Lower lobe of right lung (tissue), 2 donors: ENCODE measurements at regions not wholly inside any gene's neighbourhood (a gene's known extent, or its start where the extent isn't known, plus 50 kb on each side); places are given as distances from the start of the nearest gene placed in this dataset.
A peak's percentile ranks its signal among the peaks of the same experiment; 100 is the strongest.

Experiments used
- ATAC-seq, 2 donors: fragments of 200-7000 bp; cut with Tn5 transposase; one replicate each; pipeline ENCODE4 v1.9.1; 2020 to 2022; ENCODE audit warnings: mild to moderate bottlenecking in 2 of 2, moderate library complexity in 2 of 2
- DNase-seq: peaks from one replicate; pipeline ENCODE4 v3.0.0-alpha.2; 2020
- H3K27ac ChIP-seq: fragments of 200-600 bp; one replicate; pipeline ENCODE4 v1.8.0; 2022
- H3K27me3 ChIP-seq: fragments of 200-600 bp; one replicate; pipeline ENCODE4 v1.8.0; 2022; ENCODE audit warnings: low read depth
- H3K36me3 ChIP-seq: fragments of 200-600 bp; one replicate; pipeline ENCODE4 v1.8.0; 2022; ENCODE audit warnings: mild to moderate bottlenecking
- H3K4me1 ChIP-seq: fragments of 200-600 bp; one replicate; pipeline ENCODE4 v1.8.0; 2022
- H3K4me3 ChIP-seq: fragments of 200-600 bp; one replicate; pipeline ENCODE4 v1.8.0; 2022; ENCODE audit warnings: mild to moderate bottlenecking
- H3K9me3 ChIP-seq: fragments of 200-600 bp; one replicate; pipeline ENCODE4 v1.8.0; 2022
- intact Hi-C: fragments of 100-400 bp; cut with DNase I; formaldehyde crosslinking; loops from one replicate; pipeline ENCODE4 v1.11.0; 2022
- TF ChIP-seq, protein P1 (sequence below): fragments of 200-600 bp; IDR thresholded peaks from one replicate; pipeline ENCODE4 v1.8.0; 2022; ENCODE audit warnings: antibody characterized with exemption, mild to moderate bottlenecking
- donor health status: DM: no; HTN: yes; CAD: no; lungs with severe emphysema.

DNA sequence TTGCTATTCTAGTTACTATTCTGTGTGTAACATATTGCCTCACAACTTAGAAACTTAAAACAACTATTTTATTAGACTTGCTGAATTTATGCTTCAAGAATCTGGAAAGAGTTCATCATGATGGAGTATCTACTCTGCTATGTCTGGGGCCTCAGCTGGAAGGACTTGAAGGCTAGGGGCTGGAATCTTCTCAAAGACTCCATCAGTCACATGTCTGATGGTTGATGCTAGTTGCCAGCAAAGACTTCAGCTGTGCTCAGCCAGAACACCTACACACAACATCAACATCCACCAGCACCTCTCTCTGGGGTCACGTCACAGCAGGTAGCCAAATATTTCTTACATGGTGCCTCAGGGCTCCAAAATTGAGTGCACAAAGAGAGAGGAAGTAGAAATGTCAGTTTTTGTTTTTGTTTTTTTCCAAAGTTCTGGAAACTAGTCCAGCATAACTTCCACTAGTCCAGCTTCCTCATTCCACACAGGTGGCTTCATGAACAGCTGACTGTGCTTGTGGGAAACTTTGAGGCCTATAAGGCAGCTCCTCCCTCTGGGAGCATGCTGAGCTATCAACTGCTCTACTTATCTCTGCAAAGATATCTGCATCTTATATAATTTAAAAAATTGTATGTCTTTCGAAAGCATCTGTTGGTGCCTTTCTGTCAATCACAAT lies 325.4 kb upstream of the AGTR1 start:
- DNase-seq (no peak), ATAC-seq (no peak)
- no peaks in the 10 kb centered on the region for H3K27me3 ChIP-seq
- no peaks in the 10 kb centered on the region for H3K36me3 ChIP-seq
- H3K9me3 ChIP-seq: no peaks in the 10 kb centered on the region
- TF ChIP-seq, protein P1, sequence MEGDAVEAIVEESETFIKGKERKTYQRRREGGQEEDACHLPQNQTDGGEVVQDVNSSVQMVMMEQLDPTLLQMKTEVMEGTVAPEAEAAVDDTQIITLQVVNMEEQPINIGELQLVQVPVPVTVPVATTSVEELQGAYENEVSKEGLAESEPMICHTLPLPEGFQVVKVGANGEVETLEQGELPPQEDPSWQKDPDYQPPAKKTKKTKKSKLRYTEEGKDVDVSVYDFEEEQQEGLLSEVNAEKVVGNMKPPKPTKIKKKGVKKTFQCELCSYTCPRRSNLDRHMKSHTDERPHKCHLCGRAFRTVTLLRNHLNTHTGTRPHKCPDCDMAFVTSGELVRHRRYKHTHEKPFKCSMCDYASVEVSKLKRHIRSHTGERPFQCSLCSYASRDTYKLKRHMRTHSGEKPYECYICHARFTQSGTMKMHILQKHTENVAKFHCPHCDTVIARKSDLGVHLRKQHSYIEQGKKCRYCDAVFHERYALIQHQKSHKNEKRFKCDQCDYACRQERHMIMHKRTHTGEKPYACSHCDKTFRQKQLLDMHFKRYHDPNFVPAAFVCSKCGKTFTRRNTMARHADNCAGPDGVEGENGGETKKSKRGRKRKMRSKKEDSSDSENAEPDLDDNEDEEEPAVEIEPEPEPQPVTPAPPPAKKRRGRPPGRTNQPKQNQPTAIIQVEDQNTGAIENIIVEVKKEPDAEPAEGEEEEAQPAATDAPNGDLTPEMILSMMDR: no peak
- no peaks in the 10 kb centered on the region for H3K4me1 ChIP-seq
- no peak overlapping the region for H3K27ac ChIP-seq
- intact Hi-C loops: no loop called here
- no peak overlapping the region for H3K4me3 ChIP-seq

DNA sequence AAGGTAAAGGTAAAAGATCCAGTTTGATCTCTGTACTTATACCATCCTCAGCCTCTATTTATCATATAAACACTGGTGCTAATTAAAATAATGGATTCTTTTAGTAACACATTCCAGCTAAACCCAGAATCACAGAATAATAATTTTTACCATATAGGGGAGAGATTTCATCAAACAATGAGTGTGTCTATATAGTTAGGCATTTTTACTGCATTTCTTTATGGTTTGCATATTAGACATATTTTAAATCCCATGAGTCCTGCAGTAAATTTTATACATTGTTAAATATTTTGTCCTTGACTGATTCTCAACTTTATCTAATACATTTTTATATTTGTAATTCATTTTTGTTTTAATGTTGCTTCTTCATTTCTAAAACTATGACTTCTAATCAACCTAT lies 323.7 kb upstream of the AGTR1 start:
- no peaks in the 10 kb centered on the region for H3K27me3 ChIP-seq
- no peak for ATAC-seq
- H3K36me3 ChIP-seq: no peaks in the 10 kb centered on the region
- no peaks in the 10 kb centered on the region for H3K9me3 ChIP-seq
- no peak for DNase-seq
- intact Hi-C loops: no loop called here
- H3K27ac ChIP-seq: no peak overlapping the region
- TF ChIP-seq, protein P1: no peak
- no peak overlapping the region for H3K4me3 ChIP-seq
- H3K4me1 ChIP-seq: no peaks in the 10 kb centered on the region

GRCh38 chr3:148379763-148380382 lies 317.8 kb upstream of the AGTR1 start:
- intact Hi-C loops: no loop called here
- H3K4me3 ChIP-seq: no peak overlapping the region

GRCh38 chr3:148381051-148381450 lies 316.7 kb upstream of the AGTR1 start:
- TF ChIP-seq, protein P1: no peak
- Histone ChIP-seq H3K4me1 (no peaks in the 10 kb centered on the region), H3K27me3 (no peaks in the 10 kb centered on the region), H3K9me3 (no peaks in the 10 kb centered on the region), H3K36me3 (no peaks in the 10 kb centered on the region), H3K27ac (no peak overlapping the region), H3K4me3 (no peak overlapping the region)
- intact Hi-C loops: no loop called here
- ATAC-seq (no peak), DNase-seq (no peak)

More at GRCh38 chr3:148379763-148380382, 317.8 kb upstream of the AGTR1 start:
- no peaks in the 10 kb centered on the region for H3K4me1 ChIP-seq
- no peak overlapping the region for H3K27ac ChIP-seq
- TF ChIP-seq, protein P1: peak; percentile 47
- H3K9me3 ChIP-seq: no peaks in the 10 kb centered on the region
- ATAC-seq (peak; percentile 51 to 52), DNase-seq (no peak)
- H3K36me3 ChIP-seq: no peaks in the 10 kb centered on the region
- H3K27me3 ChIP-seq: no peaks in the 10 kb centered on the region

- H3K36me3 ChIP-seq: no peaks in the 10 kb centered on the region
- no peak for DNase-seq
Observed at GRCh38 chr3:148389916-148390315, 307.8 kb upstream of the AGTR1 start.

More at GRCh38 chr3:148389916-148390315, 307.8 kb upstream of the AGTR1 start:
- no peak overlapping the region for H3K27ac ChIP-seq
- TF ChIP-seq, protein P1: no peak
- H3K4me3 ChIP-seq: no peak overlapping the region
- H3K27me3 ChIP-seq: no peaks in the 10 kb centered on the region
- no peaks in the 10 kb centered on the region for H3K9me3 ChIP-seq
- H3K4me1 ChIP-seq: no peaks in the 10 kb centered on the region
- intact Hi-C loops: no loop called here
- ATAC-seq: no peak
